ENCODE measurements at regions not wholly inside any gene's neighbourhood (a gene's known extent, or its start where the extent isn't known, plus 50 kb on each side); places are given as distances from the start of the nearest gene placed in this dataset.

GRCh38 chr15:94057305-94057704 lies 174.1 kb upstream of the MCTP2 start:
- DNase-seq (ENCODE audit: low spot score): no peak

GRCh38 chr15:94056314-94056713 lies 175.0 kb upstream of the MCTP2 start:
- no peak for DNase-seq (ENCODE audit: low spot score)

- DNase-seq (ENCODE audit: low spot score): no peak
These were observed 177.7 kb upstream of the MCTP2 start for GRCh38 chr15:94053626-94054025.

GRCh38 chr15:94052711-94053110 lies 178.7 kb upstream of the MCTP2 start:
- no peak for DNase-seq (ENCODE audit: low spot score)

- no peak for DNase-seq (ENCODE audit: low spot score)
These were observed 183.8 kb upstream of the MCTP2 start for GRCh38 chr15:94047566-94047965.

GRCh38 chr15:94042180-94042928 lies 189.0 kb upstream of the MCTP2 start:
- no peak for DNase-seq (ENCODE audit: low spot score)

GRCh38 chr15:94041746-94042145 lies 189.6 kb upstream of the MCTP2 start:
- DNase-seq (ENCODE audit: low spot score): no peak

- DNase-seq (ENCODE audit: low spot score): no peak
These were observed 190.7 kb upstream of the MCTP2 start for GRCh38 chr15:94040541-94041248.

GRCh38 chr15:94036156-94036555 lies 195.2 kb upstream of the MCTP2 start:
- DNase-seq (ENCODE audit: low spot score): no peak

GRCh38 chr15:94033683-94034020 lies 197.7 kb upstream of the MCTP2 start:
- no peak for DNase-seq (ENCODE audit: low spot score)

- no peak for DNase-seq (ENCODE audit: low spot score)
These were observed 198.2 kb upstream of the MCTP2 start for GRCh38 chr15:94033014-94033682.

GRCh38 chr15:94032571-94032970 lies 198.8 kb upstream of the MCTP2 start:
- no peak for DNase-seq (ENCODE audit: low spot score)

GRCh38 chr15:94031072-94031471 lies 200.3 kb upstream of the MCTP2 start:
- DNase-seq (ENCODE audit: low spot score): no peak

- no peak for DNase-seq (ENCODE audit: low spot score)
These were observed 201.9 kb upstream of the MCTP2 start for GRCh38 chr15:94029495-94029894.

- no peak for DNase-seq (ENCODE audit: low spot score)
These were observed 202.6 kb upstream of the MCTP2 start for GRCh38 chr15:94028809-94029208.

- no peak for DNase-seq (ENCODE audit: low spot score)
These were observed 203.2 kb upstream of the MCTP2 start for GRCh38 chr15:94028121-94028520.

GRCh38 chr15:94027581-94027980 lies 203.8 kb upstream of the MCTP2 start:
- no peak for DNase-seq (ENCODE audit: low spot score)

- DNase-seq (ENCODE audit: low spot score): no peak
These were observed 204.7 kb upstream of the MCTP2 start for GRCh38 chr15:94026458-94027304.

GRCh38 chr15:94023531-94023930 lies 207.8 kb upstream of the MCTP2 start:
- no peak for DNase-seq (ENCODE audit: low spot score)

GRCh38 chr15:94021621-94022320 lies 209.6 kb upstream of the MCTP2 start:
- DNase-seq (ENCODE audit: low spot score): no peak

GRCh38 chr15:94019062-94019461 lies 212.3 kb upstream of the MCTP2 start:
- no peak for DNase-seq (ENCODE audit: low spot score)

All from mesenteric fat pad (tissue), 1 donor.